ENCODE measurements at regions not wholly inside any gene's neighbourhood (a gene's known extent, or its start where the extent isn't known, plus 50 kb on each side); places are given as distances from the start of the nearest gene placed in this dataset.

- TF ChIP-seq, protein P1, sequence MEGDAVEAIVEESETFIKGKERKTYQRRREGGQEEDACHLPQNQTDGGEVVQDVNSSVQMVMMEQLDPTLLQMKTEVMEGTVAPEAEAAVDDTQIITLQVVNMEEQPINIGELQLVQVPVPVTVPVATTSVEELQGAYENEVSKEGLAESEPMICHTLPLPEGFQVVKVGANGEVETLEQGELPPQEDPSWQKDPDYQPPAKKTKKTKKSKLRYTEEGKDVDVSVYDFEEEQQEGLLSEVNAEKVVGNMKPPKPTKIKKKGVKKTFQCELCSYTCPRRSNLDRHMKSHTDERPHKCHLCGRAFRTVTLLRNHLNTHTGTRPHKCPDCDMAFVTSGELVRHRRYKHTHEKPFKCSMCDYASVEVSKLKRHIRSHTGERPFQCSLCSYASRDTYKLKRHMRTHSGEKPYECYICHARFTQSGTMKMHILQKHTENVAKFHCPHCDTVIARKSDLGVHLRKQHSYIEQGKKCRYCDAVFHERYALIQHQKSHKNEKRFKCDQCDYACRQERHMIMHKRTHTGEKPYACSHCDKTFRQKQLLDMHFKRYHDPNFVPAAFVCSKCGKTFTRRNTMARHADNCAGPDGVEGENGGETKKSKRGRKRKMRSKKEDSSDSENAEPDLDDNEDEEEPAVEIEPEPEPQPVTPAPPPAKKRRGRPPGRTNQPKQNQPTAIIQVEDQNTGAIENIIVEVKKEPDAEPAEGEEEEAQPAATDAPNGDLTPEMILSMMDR (conservative IDR thresholded peaks at IDR 0.05): no peak
- no peak for TF ChIP-seq ZFX (IDR thresholded peaks at IDR 0.05)
Measured at GRCh38 chrX:82666355-82666754, 841.7 kb upstream of the POU3F4 start.
